Tibial nerve (tissue), 4 donors: ENCODE measurements at regions not wholly inside any gene's neighbourhood (a gene's known extent, or its start where the extent isn't known, plus 50 kb on each side); places are given as distances from the start of the nearest gene placed in this dataset.

Source experiments
- CTCF ChIP-seq, 5 experiments: fragments of 200-600 bp in 3 of 5; fragments of 450-650 bp in 2 of 5; sonication (generic) in 3 of 5; IDR thresholded peaks; one replicate each; pipeline ENCODE4 v1.5.1; 2016 to 2019; ENCODE audit warnings: antibody characterized with exemption in 5 of 5, mild to moderate bottlenecking in 3 of 5, moderate library complexity in 2 of 5
- EP300 ChIP-seq, 2 donors: sonication (generic); formaldehyde crosslinking; IDR thresholded peaks; one replicate each; pipeline ENCODE4 v1.6.1; 2017; ENCODE audit warnings: antibody characterized with exemption in 2 of 2, mild to moderate bottlenecking in 1 of 2
- POLR2A ChIP-seq, 2 donors: fragments of 450-650 bp; IDR thresholded peaks; one replicate each; pipeline ENCODE4 v1.6.1; 2017; ENCODE audit warnings: antibody characterized with exemption in 2 of 2, mild to moderate bottlenecking in 2 of 2, moderate library complexity in 2 of 2

GRCh38 chr5:93018461-93018860 lies 562.6 kb downstream of the NR2F1-AS1 start:
- TF ChIP-seq EP300 (IDR thresholded peaks at IDR 0.05) (no peak), CTCF (IDR thresholded peaks at IDR 0.05) (no peak), POLR2A (IDR thresholded peaks at IDR 0.05) (no peak)
